ENCODE measurements at regions not wholly inside any gene's neighbourhood (a gene's known extent, or its start where the extent isn't known, plus 50 kb on each side); places are given as distances from the start of the nearest gene placed in this dataset.

DNA sequence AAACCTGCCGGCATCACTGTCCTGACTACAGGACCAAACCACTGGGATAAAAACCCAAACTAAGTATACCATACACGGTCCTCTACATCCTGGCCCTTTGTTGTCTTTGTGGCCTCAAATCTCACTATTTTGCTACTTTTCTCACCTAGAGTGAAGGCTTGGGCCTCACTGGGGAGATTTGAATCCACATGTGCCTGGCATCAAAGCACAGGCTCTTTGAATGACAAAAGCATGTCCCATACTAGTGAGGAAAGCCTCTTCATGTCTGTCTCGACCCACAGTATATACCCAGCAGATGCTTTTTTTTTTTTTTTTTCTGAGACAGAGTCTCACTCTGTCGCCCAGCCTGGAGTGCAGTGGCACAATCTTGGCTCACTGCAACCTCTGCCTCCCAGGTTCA, 72.5 kb upstream of the DRD2 start:
- DNase-seq (ENCODE audit: low spot score in 2 of 2): no peak
- no peak for TF ChIP-seq EP300 (IDR thresholded peaks at IDR 0.05)
- no peak for TF ChIP-seq POLR2A (IDR thresholded peaks at IDR 0.05)
- TF ChIP-seq, protein P1, sequence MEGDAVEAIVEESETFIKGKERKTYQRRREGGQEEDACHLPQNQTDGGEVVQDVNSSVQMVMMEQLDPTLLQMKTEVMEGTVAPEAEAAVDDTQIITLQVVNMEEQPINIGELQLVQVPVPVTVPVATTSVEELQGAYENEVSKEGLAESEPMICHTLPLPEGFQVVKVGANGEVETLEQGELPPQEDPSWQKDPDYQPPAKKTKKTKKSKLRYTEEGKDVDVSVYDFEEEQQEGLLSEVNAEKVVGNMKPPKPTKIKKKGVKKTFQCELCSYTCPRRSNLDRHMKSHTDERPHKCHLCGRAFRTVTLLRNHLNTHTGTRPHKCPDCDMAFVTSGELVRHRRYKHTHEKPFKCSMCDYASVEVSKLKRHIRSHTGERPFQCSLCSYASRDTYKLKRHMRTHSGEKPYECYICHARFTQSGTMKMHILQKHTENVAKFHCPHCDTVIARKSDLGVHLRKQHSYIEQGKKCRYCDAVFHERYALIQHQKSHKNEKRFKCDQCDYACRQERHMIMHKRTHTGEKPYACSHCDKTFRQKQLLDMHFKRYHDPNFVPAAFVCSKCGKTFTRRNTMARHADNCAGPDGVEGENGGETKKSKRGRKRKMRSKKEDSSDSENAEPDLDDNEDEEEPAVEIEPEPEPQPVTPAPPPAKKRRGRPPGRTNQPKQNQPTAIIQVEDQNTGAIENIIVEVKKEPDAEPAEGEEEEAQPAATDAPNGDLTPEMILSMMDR (IDR thresholded peaks at IDR 0.05): no peak
- Histone ChIP-seq H3K9me3 (no peaks in the 10 kb centered on the region), H3K4me1 (peaks cover 0 to under 1% (median 0%) of the 10 kb centered on the region in 4 donors), H3K4me3 (no peak overlapping the region), H3K36me3 (no peaks in the 10 kb centered on the region), H3K27me3 (no peaks in the 10 kb centered on the region), H3K27ac (no peak overlapping the region)
- 61 to 72% methylated on average over 4 of the region's 4 CpGs for WGBS, 2 donors

DNA sequence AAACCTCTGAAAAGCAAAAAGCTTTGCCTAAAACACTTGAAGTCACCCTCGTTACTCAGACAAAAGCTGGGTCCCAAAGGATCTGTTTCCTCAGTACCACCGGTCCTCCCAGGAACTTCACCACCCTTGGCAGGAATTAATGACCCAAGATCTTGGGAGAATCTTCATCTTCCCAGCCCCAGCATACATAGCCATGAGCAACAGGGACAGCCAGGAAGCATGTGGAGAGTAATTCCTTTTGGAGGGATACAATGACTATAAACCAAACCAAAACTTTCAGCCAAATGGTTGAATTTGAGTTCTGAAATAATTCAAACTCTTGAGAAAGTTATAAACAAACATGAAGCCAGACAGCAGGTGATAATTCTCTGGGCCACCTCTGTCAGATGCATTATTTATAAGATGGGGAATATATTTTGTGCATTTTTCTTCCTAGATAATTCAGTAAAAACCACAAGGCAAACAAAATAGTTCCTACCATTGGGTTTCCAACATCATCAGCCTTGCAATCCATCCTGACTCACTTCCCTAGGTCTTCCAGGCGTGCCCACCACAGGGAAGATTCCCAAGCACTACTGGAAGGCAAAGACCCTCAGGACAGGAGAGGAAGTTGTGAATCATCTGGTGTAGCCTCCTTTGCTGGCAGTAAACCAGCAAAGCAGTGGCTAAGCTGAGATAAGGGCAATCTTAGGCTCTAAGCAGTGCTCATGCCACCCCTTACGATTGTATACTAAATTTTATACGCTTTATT, 71.7 kb upstream of the DRD2 start:
- WGBS, 2 donors: 67 to 77% methylated on average over 5 of the region's 5 CpGs
- no peak overlapping the region for H3K4me3 ChIP-seq
- H3K27ac ChIP-seq: no peak overlapping the region
- H3K4me1 ChIP-seq: no peaks in the 10 kb centered on the region
- no peak for TF ChIP-seq POLR2A (IDR thresholded peaks at IDR 0.05)
- TF ChIP-seq EP300 (IDR thresholded peaks at IDR 0.05): no peak
- TF ChIP-seq, protein P1 (IDR thresholded peaks at IDR 0.05): no peak
- no peak for DNase-seq (ENCODE audit: low spot score in 2 of 2)
- H3K27me3 ChIP-seq: no peaks in the 10 kb centered on the region
- H3K9me3 ChIP-seq: no peaks in the 10 kb centered on the region
- H3K36me3 ChIP-seq: no peaks in the 10 kb centered on the region

DNA sequence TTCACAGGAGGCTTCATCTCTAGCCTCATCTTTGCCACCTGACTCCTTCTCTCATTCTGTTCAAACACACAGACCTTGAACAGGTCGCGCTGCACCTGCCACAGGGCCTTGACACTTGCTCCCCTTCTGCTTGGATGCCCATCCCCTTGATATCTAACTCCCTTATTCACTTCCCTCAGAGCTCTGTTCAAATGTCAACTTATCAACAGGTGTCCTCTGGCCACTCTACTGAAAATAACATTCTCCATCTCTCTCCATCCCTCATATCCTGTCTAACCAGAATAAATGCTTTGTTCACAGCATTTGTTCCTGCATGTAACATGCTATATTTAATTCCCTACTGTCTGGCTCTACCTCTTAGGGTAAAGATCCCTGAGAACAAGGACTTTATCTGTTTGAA, 67.2 kb upstream of the DRD2 start:
- DNase-seq (ENCODE audit: low spot score in 2 of 2): no peak
- Histone ChIP-seq H3K36me3 (no peaks in the 10 kb centered on the region), H3K27me3 (no peaks in the 10 kb centered on the region), H3K4me1 (no peaks in the 10 kb centered on the region), H3K4me3 (no peak overlapping the region), H3K9me3 (no peaks in the 10 kb centered on the region), H3K27ac (no peak overlapping the region)
- TF ChIP-seq, protein P1 (IDR thresholded peaks at IDR 0.05): no peak
- no peak for TF ChIP-seq EP300 (IDR thresholded peaks at IDR 0.05)
- no peak for TF ChIP-seq POLR2A (IDR thresholded peaks at IDR 0.05)
- WGBS, 2 donors: 92 to 100% methylated on average over 2 of the region's 2 CpGs

DNA sequence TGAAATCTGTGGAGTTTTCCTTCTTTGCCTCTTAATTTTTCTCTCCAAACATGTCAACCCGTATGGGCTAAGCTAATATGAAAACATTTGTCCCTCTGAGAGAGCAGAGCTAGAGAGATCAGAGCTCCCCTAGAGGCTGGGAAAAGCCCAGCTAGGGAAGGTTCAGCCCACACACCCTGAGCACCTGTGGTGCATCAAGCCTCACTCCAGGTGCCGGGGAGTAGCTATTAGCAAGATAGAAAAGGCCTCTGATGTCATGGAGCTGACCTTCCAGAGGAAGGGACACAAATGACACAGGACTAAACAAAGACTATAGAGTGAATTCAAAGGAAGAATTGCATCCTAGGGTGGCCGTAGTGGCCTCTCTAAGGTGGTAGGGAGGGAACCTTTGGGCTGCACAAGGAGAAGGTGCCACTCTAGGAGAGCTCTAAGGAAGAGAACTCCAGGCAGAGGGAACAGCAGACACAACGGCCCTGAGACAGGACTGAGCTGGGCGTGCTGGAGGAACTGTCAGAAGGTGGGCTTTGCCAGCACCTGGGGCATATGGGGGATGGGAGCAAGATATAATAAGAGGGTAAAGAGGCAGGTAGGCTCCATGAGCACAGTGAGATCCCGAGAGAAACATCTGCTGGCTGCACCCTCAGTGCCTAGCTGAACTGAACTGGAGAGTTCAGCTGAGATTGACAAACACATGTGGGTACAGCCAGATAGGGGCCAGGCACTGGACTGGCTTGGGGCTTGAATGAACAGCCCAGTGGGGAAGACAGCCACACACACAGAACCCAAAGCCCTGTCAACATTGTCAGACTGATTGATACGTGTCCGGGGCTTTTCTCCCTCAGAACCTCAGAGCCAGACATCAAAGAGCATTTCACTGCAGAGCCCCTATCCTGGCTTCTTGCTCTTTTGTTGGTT, 65.5 kb upstream of the DRD2 start:
- no peak overlapping the region for H3K4me3 ChIP-seq
- DNase-seq (ENCODE audit: low spot score in 2 of 2): no peak
- H3K27ac ChIP-seq: no peak overlapping the region
- H3K4me1 ChIP-seq: no peaks in the 10 kb centered on the region
- 73 to 82% methylated on average over 8 of the region's 8 CpGs for WGBS, 2 donors
- no peaks in the 10 kb centered on the region for H3K9me3 ChIP-seq
- H3K36me3 ChIP-seq: no peaks in the 10 kb centered on the region
- H3K27me3 ChIP-seq: no peaks in the 10 kb centered on the region
- TF ChIP-seq EP300 (IDR thresholded peaks at IDR 0.05) (no peak), POLR2A (IDR thresholded peaks at IDR 0.05) (no peak)
- TF ChIP-seq, protein P1 (IDR thresholded peaks at IDR 0.05): no peak

All from tibial nerve (tissue), 4 donors.